Large intestine (tissue), 3 donors: ENCODE measurements at regions not wholly inside any gene's neighbourhood (a gene's known extent, or its start where the extent isn't known, plus 50 kb on each side); places are given as distances from the start of the nearest gene placed in this dataset.

ENCODE experiments used
- DNase-seq, 2 donors: peaks; one replicate each; pipeline versions ENCODE4 v3.0.0 to v3.0.0-alpha.2; 2013
- H3K27ac ChIP-seq: one replicate; pipeline ENCODE4 v1.5.1; 2013; ENCODE audit warnings: low read length
- H3K27me3 ChIP-seq: 2 replicates; pipeline ENCODE4 v1.6.1; 2013; ENCODE audit warnings: low read length; ENCODE audit not compliant: control insufficient read depth, insufficient read depth
- H3K36me3 ChIP-seq: 2 replicates; pipeline ENCODE4 v1.6.1; 2013; ENCODE audit warnings: low read length; ENCODE audit not compliant: control insufficient read depth, insufficient read depth
- H3K4me1 ChIP-seq: one replicate; pipeline ENCODE4 v1.6.1; 2013; ENCODE audit warnings: low read length; ENCODE audit not compliant: control insufficient read depth, insufficient read depth
- H3K4me3 ChIP-seq: one replicate; pipeline ENCODE4 v1.5.1; 2013; ENCODE audit warnings: low read length
- H3K9me3 ChIP-seq: one replicate; pipeline ENCODE4 v1.6.1; 2013; ENCODE audit warnings: mild to moderate bottlenecking, low read depth, low read length, moderate library complexity; ENCODE audit not compliant: control insufficient read depth
- WGBS: methylation state at CpG from one replicate; pipeline ENCODE4 v1.1.5; 2013; ENCODE audit warnings: low lambda C conversion rate; ENCODE audit not compliant: insufficient coverage; 5-methylcytosine and 5-hydroxymethylcytosine counted together

DNA sequence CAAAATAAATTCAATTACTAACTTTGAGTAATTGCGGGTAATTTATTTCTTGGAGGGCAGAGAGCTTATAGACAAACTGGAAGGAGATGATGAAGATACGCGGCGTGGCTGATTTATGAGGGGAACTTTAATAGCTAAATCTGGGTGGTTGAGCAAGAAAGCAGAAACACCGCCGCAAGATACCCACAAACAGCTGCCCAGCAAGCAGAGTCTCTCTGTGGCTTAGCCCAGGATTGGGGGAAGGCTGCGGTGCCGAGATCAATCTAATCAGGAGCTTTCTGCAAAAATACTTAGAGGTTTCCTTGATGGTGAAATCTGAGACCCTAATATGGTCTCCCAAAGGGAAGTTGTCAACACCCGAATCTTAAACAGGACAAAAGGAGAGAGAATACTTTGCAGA, 94.9 kb upstream of the MGMT start:
- no peak overlapping the region for H3K27ac ChIP-seq
- WGBS, result 70% methylated on average over 2 of the region's 9 CpGs
- H3K27me3 ChIP-seq, result no peaks in the 10 kb centered on the region

DNA sequence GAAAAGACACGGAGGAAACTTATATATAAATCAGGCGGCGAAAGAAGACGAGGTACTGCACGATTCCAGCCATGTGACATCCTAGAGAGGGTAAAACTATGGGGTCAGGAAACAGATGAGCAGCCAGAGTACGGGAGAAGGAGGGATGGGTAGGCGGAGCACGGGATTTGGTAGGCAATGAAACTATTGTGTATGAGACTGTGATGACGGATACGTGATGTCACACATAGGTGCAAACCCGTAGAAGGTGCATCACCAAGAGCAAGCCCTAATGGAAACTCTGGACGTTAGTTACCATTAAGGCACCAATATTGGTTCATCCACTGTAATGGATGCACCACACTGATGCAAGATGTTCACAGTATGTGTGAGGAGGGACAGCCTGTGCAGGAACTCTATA, 93.8 kb upstream of the MGMT start:
- DNase-seq, result no peak
- Histone ChIP-seq H3K4me3 (no peak overlapping the region), H3K27me3 (no peaks in the 10 kb centered on the region), H3K27ac (no peak overlapping the region), H3K9me3 (no peaks in the 10 kb centered on the region), H3K4me1 (no peaks in the 10 kb centered on the region), H3K36me3 (no peaks in the 10 kb centered on the region)
- no CpG with 5 or more reads among the region's 12 CpGs for WGBS

More for the DNA sequence above, 94.9 kb upstream of the MGMT start:
- no peak overlapping the region for H3K4me3 ChIP-seq
- H3K9me3 ChIP-seq, result no peaks in the 10 kb centered on the region
- no peaks in the 10 kb centered on the region for H3K4me1 ChIP-seq
- DNase-seq, result no peak
- H3K36me3 ChIP-seq, result no peaks in the 10 kb centered on the region

DNA sequence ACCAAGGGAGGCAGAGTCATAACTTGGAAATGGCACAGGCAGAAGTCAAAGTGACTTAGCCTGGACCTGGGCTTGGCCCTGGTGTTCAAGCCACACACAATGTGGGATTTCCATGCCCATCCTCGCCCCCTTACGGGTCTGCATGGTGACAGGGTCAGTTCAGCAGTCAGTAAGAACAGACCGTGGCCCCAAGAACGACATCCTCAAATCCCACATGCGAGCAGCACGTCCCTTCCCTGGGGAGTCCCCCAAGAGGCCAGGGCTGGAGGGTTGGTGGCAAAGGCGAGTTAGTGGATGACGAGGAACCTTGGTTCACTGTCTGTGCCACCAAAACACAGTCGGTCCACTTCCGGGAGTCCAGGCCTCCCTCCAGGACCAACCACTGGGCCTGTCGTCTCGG, 93.3 kb upstream of the MGMT start:
- H3K27me3 ChIP-seq, result no peaks in the 10 kb centered on the region
- no peaks in the 10 kb centered on the region for H3K9me3 ChIP-seq
- H3K36me3 ChIP-seq, result no peaks in the 10 kb centered on the region
- no CpG with 5 or more reads among the region's 12 CpGs for WGBS
- no peak for DNase-seq
- no peak overlapping the region for H3K27ac ChIP-seq
- no peak overlapping the region for H3K4me3 ChIP-seq
- H3K4me1 ChIP-seq, result no peaks in the 10 kb centered on the region

DNA sequence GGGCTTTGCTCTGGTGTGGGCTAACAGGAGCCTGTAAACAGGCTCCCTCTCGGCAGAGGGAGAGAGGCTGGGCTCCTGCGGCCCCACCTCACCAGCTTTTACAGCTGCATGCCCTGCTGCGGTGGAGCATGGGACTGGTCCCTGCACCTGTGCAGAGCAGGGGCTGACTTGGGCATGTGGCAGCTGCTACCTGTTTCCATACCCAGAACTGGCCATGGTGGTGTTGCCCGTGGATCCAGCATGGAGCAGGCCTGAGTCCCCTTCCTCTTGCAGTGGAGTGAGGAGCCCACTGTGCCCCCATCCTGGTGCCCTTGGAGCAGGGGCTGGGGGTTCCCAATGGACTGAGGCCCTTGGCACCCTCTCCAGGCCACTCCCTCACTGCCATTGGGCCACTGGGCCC, 91.9 kb upstream of the MGMT start:
- Histone ChIP-seq H3K9me3 (no peaks in the 10 kb centered on the region), H3K4me3 (no peak overlapping the region), H3K36me3 (no peaks in the 10 kb centered on the region), H3K27ac (no peak overlapping the region), H3K4me1 (no peaks in the 10 kb centered on the region), H3K27me3 (no peaks in the 10 kb centered on the region)
- WGBS, result no CpG with 5 or more reads among the region's 4 CpGs
- no peak for DNase-seq

DNA sequence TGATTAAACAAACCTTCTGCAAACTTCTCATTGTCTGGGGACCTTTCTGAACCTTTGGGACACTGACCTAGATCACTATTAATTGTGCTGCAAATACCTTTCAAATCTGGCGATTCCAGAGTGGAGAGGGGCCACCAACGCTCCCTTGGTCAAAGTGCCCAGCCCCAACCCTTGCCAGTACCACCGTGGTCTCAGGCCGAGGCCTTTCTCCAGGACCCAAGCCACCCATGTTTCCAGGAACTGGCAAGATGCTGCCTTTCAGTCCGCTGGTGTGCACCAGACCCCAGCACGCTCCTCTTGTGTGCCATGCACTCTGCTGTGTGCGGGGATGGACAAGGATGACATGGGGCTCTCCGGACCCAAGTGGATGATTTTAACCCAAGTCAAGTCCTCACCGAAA, 91.1 kb upstream of the MGMT start:
- H3K27ac ChIP-seq, result no peak overlapping the region
- no peak for DNase-seq
- H3K27me3 ChIP-seq, result no peaks in the 10 kb centered on the region
- H3K9me3 ChIP-seq, result no peaks in the 10 kb centered on the region
- no peaks in the 10 kb centered on the region for H3K4me1 ChIP-seq
- no peaks in the 10 kb centered on the region for H3K36me3 ChIP-seq
- 100% methylated on average over 1 of the region's 9 CpGs for WGBS
- H3K4me3 ChIP-seq, result no peak overlapping the region

DNA sequence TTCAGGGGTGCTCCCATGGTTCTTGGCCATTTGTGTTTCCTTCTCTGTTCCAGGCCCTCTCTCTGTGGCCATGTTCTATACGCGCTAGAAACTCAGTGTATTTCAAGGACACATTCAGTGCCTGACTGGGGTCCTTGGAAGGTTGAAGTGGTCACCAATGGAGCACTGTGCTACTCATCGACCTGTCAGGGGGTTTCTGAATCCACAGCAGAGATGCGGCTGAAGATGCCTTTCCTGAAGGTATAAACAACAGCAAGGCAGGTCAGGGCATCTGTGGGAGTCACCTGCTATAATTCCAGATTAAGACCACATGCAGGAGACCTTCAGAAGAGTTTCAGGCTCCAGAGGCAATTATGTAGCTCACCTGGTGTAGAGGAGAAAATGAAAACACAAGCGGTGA, 86.8 kb upstream of the MGMT start:
- DNase-seq, result no peak
- H3K36me3 ChIP-seq, result no peaks in the 10 kb centered on the region
- no CpG with 5 or more reads among the region's 5 CpGs for WGBS
- no peaks in the 10 kb centered on the region for H3K27me3 ChIP-seq
- no peak overlapping the region for H3K27ac ChIP-seq
- H3K9me3 ChIP-seq, result no peaks in the 10 kb centered on the region
- no peaks in the 10 kb centered on the region for H3K4me1 ChIP-seq
- H3K4me3 ChIP-seq, result no peak overlapping the region

DNA sequence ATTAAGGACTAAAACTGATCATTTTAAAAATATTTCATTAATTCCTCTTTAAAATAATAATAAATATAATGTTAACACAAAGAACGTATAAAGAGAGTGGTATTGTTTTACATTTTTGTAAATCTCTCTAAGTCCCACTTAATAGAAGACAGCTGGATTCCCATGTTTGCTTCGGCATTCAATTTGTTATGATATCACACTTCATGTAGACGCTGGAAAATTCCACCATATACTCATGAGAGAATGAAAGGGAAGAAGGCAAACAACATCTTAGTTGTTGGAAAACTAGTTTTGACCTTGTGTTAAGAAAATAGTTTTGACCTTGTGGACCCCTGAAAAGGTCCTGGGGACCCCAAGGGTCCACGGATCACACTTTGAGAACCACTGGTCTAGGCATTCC, 85.3 kb upstream of the MGMT start:
- Histone ChIP-seq H3K27ac (no peak overlapping the region), H3K9me3 (no peaks in the 10 kb centered on the region), H3K36me3 (no peaks in the 10 kb centered on the region), H3K4me3 (no peak overlapping the region), H3K27me3 (no peaks in the 10 kb centered on the region), H3K4me1 (no peaks in the 10 kb centered on the region)
- no peak for DNase-seq
- WGBS, result 69% methylated on average over 2 of the region's 4 CpGs

DNA sequence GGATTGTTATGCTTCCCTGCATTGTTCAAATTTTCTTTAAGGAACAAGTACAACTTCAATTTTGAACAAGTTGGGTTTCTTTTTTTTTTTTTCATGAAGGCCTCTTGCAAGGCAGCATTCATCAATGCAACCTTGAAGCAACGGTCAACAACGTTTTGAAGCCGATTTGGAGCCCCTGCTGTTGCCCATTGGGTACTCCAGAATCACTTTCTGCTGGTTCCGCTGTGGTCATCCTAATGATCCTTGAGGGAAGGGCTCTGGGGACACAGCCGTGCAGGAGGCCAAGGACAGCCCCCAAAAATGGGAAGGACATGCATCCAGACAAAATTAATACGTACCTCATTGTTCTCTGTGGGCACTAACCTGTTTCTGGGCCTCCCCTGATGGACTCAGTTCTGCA, 84.6 kb upstream of the MGMT start:
- Histone ChIP-seq H3K4me1 (no peaks in the 10 kb centered on the region), H3K27ac (no peak overlapping the region), H3K36me3 (no peaks in the 10 kb centered on the region), H3K9me3 (no peaks in the 10 kb centered on the region), H3K4me3 (no peak overlapping the region), H3K27me3 (no peaks in the 10 kb centered on the region)
- 80% methylated on average over 1 of the region's 6 CpGs for WGBS
- DNase-seq, result no peak

DNA sequence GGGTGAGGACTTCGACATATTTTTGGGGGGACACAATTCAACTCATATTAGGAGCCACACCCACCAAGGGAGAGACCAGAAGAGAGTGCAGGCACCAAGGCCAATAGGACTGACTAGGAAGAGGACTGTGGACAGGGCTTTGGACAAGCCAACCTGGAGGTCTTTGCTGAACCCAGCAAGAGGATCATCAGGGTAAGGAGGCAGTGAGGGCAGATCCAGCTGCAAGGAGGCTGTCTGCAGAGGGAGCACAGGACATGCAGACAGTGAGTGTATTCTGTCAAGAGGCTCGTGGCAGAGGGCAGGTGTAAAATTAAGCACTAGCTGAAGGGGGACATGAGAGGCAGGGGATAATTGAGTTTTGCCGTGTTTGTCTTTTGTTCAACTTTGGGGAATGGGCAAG, 83.4 kb upstream of the MGMT start:
- DNase-seq, result no peak
- Histone ChIP-seq H3K4me1 (no peaks in the 10 kb centered on the region), H3K36me3 (no peaks in the 10 kb centered on the region), H3K9me3 (no peaks in the 10 kb centered on the region), H3K27ac (no peak overlapping the region), H3K4me3 (no peak overlapping the region), H3K27me3 (no peaks in the 10 kb centered on the region)
- WGBS, result no CpG with 5 or more reads among the region's 3 CpGs

DNA sequence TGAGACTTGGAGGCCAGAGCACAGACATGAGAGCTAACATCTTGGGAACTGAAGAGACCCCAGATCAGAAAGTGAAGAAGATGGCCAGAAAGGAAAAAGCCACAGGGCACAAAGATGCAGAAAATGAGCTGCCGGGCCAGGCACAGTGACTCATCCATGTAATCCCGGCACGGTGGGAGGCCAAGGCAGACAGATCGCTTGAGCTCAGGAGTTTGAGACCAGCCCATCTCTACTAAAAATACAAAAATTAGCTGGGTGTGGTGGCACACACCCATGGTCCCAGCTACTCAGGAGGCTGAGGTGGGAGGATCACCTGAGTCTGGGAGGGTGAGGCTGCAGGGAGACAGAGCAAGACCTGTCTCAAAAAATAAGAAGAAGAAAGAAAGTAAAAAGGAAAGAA, 81.4 kb upstream of the MGMT start:
- no peaks in the 10 kb centered on the region for H3K9me3 ChIP-seq
- WGBS, result 94% methylated on average over 4 of the region's 4 CpGs
- H3K4me3 ChIP-seq, result no peak overlapping the region
- DNase-seq, result no peak
- H3K27me3 ChIP-seq, result no peaks in the 10 kb centered on the region
- H3K27ac ChIP-seq, result no peak overlapping the region
- H3K4me1 ChIP-seq, result no peaks in the 10 kb centered on the region
- no peaks in the 10 kb centered on the region for H3K36me3 ChIP-seq

DNA sequence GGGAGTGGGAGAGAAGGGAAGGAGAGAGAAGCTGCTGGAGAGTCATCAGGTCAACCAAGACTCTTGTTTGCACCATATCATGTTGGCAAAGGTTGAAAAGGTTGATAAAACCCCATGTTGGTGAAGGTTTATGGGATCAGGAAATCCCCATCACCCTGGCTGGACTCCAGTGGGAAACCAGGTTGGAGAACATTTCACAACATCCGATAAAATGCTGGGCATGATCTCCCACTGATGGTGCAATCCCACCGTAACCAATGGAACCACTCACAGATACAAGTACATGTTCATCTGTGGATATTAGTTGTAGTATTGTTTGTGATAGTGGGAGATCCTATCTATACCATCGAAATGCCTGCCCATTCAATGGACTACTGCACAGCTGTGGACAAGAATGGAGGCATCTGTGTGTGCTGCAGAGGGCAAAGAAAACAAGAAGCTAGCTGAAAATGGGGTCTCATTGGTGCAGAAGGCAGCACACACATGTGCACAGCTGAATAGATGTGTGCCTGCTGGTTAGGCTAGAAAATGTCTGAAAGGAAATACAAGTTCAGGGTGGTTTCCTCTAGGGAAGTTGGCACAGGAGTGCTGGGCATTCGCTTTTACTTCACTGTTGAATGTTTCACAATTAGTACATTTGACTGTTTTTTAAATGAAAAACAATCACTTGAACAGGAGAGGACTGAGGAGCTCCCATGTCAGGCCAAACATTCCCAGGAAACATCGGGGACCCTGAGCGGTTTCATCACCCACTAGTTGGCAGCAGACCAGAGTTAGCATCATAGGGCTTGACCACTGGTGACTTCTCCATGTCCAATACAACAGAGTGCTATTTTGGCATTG, 80.4 kb upstream of the MGMT start:
- H3K4me1 ChIP-seq, result no peaks in the 10 kb centered on the region
- 83% methylated on average over 1 of the region's 6 CpGs for WGBS
- no peak overlapping the region for H3K27ac ChIP-seq
- H3K36me3 ChIP-seq, result no peaks in the 10 kb centered on the region
- no peaks in the 10 kb centered on the region for H3K27me3 ChIP-seq
- no peaks in the 10 kb centered on the region for H3K9me3 ChIP-seq
- no peak overlapping the region for H3K4me3 ChIP-seq
- no peak for DNase-seq
